Ovary (tissue), 7 donors: ENCODE measurements at regions not wholly inside any gene's neighbourhood (a gene's known extent, or its start where the extent isn't known, plus 50 kb on each side); places are given as distances from the start of the nearest gene placed in this dataset.

Experiments
- DNase-seq, 5 donors: peaks; one replicate each; pipeline ENCODE4 v3.0.0-alpha.2; 2019 to 2020
- H3K27ac ChIP-seq, 2 donors: fragments of 200-600 bp; one replicate each; pipeline versions ENCODE4 v1.5.1 to v1.8.0; 2019 to 2022
- H3K27me3 ChIP-seq: fragments of 200-600 bp; one replicate; pipeline ENCODE4 v1.8.0; 2022
- H3K36me3 ChIP-seq: fragments of 200-600 bp; sonication (generic); one replicate; pipeline ENCODE4 v1.5.1; 2019
- H3K4me1 ChIP-seq: one replicate; pipeline ENCODE4 v1.8.1; 2013; ENCODE audit warnings: mild to moderate bottlenecking, moderate library complexity; ENCODE audit not compliant: insufficient read depth
- H3K4me3 ChIP-seq: fragments of 200-600 bp; sonication (generic); one replicate; pipeline ENCODE4 v1.5.1; 2017
- H3K9me3 ChIP-seq, 2 donors: fragments of 200-600 bp in 1 of 2; sonication (generic) in 1 of 2; one replicate each; pipeline versions ENCODE4 v1.5.1 to v1.8.1; 2013 to 2019; ENCODE audit warnings: mild to moderate bottlenecking in 1 of 2, moderate library complexity in 1 of 2
- CTCF ChIP-seq, 3 donors: fragments of 450-650 bp in 2 of 3; fragments of 200-600 bp in 1 of 3; IDR thresholded peaks; one replicate each; pipeline versions ENCODE4 v1.5.1 to v1.8.0; 2016 to 2022; ENCODE audit warnings: antibody characterized with exemption in 3 of 3, mild to moderate bottlenecking in 1 of 3
- EP300 ChIP-seq: sonication (generic); formaldehyde crosslinking; IDR thresholded peaks from one replicate; pipeline ENCODE4 v1.6.1; 2017; ENCODE audit warnings: antibody characterized with exemption
- POLR2A ChIP-seq: fragments of 450-650 bp; IDR thresholded peaks from one replicate; pipeline ENCODE4 v1.6.1; 2017; ENCODE audit warnings: antibody characterized with exemption, mild to moderate bottlenecking, moderate library complexity
- WGBS, 3 donors: extraction: QIAGEN DNeasy Blood & Tissue Kit in 1 of 3; methylation state at CpG; one replicate each; pipeline versions ENCODE4 v1.1.5 to v1.1.7; 2013 to 2017; 5-methylcytosine and 5-hydroxymethylcytosine counted together
- intact Hi-C, 4 donors: fragments of 100-400 bp; cut with DNase I; formaldehyde crosslinking; loops; one replicate each; pipeline versions ENCODE4 v1.11.0 to v1.15.1; 2022 to 2023
- donor health status: DM: no; HTN: no; CAD: no; lungs with moderate emphysema.
- donor health status: DM: no; HTN: no; CAD: no.
- donor health status: Bipolar disorder and iron deficiency.
- donor health status: DM: no; HTN: no; CAD: no.
- donor health status: DM: yes; HTN: yes; CAD: no.

- no peak for DNase-seq
- Histone ChIP-seq H3K36me3 (no peaks in the 10 kb centered on the region), H3K9me3 (no peaks in the 10 kb centered on the region), H3K4me3 (no peak overlapping the region), H3K4me1 (no peaks in the 10 kb centered on the region), H3K27ac (no peak overlapping the region), H3K27me3 (no peaks in the 10 kb centered on the region)
- TF ChIP-seq CTCF (IDR thresholded peaks at IDR 0.05) (no peak), POLR2A (no peak), EP300 (no peak)
- WGBS, 3 donors: 93 to 98% (median 94%) methylated on average over 1 of the region's 1 CpG
- intact Hi-C loops: no loop called here
Observed at GRCh38 chr5:126184474-126184873, 238.7 kb upstream of the GRAMD2B start.

GRCh38 chr5:126186210-126186609 is 237.0 kb upstream of the GRAMD2B start:
- no peak for TF ChIP-seq EP300
- no peak for TF ChIP-seq POLR2A
- no peak for TF ChIP-seq CTCF (IDR thresholded peaks at IDR 0.05)
- intact Hi-C loops: no loop called here
- 81 to 88% (median 83%) methylated on average over 1 of the region's 1 CpG for WGBS, 3 donors
- Histone ChIP-seq H3K4me3 (no peak overlapping the region), H3K27ac (no peak overlapping the region), H3K27me3 (no peaks in the 10 kb centered on the region), H3K9me3 (no peaks in the 10 kb centered on the region), H3K4me1 (no peaks in the 10 kb centered on the region), H3K36me3 (no peaks in the 10 kb centered on the region)
- no peak for DNase-seq

- H3K27ac ChIP-seq: no peak overlapping the region
- H3K27me3 ChIP-seq: no peaks in the 10 kb centered on the region
- 96 to 98% (median 97%) methylated on average over 2 of the region's 2 CpGs for WGBS, 3 donors
- no peak for DNase-seq
- no peaks in the 10 kb centered on the region for H3K9me3 ChIP-seq
- H3K4me3 ChIP-seq: no peak overlapping the region
- intact Hi-C loops: no loop called here
- H3K36me3 ChIP-seq: no peaks in the 10 kb centered on the region
- TF ChIP-seq CTCF (IDR thresholded peaks at IDR 0.05) (no peak), POLR2A (no peak), EP300 (no peak)
- no peaks in the 10 kb centered on the region for H3K4me1 ChIP-seq
Observed at GRCh38 chr5:126188804-126189203, 234.4 kb upstream of the GRAMD2B start.

- Histone ChIP-seq H3K4me3 (no peak overlapping the region), H3K36me3 (no peaks in the 10 kb centered on the region), H3K27me3 (no peaks in the 10 kb centered on the region), H3K27ac (no peak overlapping the region), H3K4me1 (no peaks in the 10 kb centered on the region), H3K9me3 (no peaks in the 10 kb centered on the region)
- no peak for DNase-seq
- intact Hi-C loops: no loop called here
- TF ChIP-seq EP300 (no peak), POLR2A (no peak), CTCF (IDR thresholded peaks at IDR 0.05) (no peak)
- 48 to 56% (median 55%) methylated on average over 5 of the region's 5 CpGs for whole genome bisulfite sequencing, 3 donors
Observed at GRCh38 chr5:126189231-126189630, 234.0 kb upstream of the GRAMD2B start.

GRCh38 chr5:126189862-126190261 is 233.3 kb upstream of the GRAMD2B start:
- H3K27ac ChIP-seq: no peak overlapping the region
- TF ChIP-seq CTCF (IDR thresholded peaks at IDR 0.05) (no peak), POLR2A (no peak), EP300 (no peak)
- H3K36me3 ChIP-seq: no peaks in the 10 kb centered on the region
- DNase-seq: no peak
- no peaks in the 10 kb centered on the region for H3K9me3 ChIP-seq
- intact Hi-C loops: no loop called here
- no peak overlapping the region for H3K4me3 ChIP-seq
- H3K4me1 ChIP-seq: no peaks in the 10 kb centered on the region
- H3K27me3 ChIP-seq: no peaks in the 10 kb centered on the region
- WGBS, 3 donors: 72 to 76% (median 74%) methylated on average over 4 of the region's 4 CpGs
